NCI-H82 treated with DMSO at 0.1 percent for 48 hours (cell line): ENCODE measurements at regions not wholly inside any gene's neighbourhood (a gene's known extent, or its start where the extent isn't known, plus 50 kb on each side); places are given as distances from the start of the nearest gene placed in this dataset.
"Not testable (repeated sequence)": the region's sequence is repeated elsewhere in the genome, so short reads cannot be mapped to it uniquely, and the experiment has no call there.

Experiments
- DNase-seq: peaks from one replicate; lab custom pipeline; 2025; ENCODE audit not compliant: unreplicated experiment; lab: John Stamatoyannopoulos, UW

DNA sequence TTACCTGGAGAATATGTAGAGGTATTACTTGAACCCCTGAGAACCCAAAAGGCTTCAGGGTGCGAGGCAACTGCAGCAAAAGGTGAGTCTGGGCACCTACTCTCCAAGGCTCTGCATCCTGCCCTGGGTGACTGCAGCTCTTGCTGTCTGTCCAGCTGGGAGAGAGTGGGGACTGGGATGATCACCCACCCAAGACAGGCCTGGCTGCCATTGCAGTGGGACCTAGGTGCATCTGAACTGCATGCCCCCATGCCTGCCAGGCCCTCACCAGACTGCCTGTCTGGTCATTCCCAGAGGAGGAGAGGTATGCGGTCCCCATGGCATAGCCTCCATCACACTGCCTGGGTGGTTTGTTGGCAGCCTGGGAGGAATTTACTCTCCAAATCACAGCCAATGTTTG, 563.9 kb downstream of the TFAP2A start:
- DNase-seq, result no peak

DNA sequence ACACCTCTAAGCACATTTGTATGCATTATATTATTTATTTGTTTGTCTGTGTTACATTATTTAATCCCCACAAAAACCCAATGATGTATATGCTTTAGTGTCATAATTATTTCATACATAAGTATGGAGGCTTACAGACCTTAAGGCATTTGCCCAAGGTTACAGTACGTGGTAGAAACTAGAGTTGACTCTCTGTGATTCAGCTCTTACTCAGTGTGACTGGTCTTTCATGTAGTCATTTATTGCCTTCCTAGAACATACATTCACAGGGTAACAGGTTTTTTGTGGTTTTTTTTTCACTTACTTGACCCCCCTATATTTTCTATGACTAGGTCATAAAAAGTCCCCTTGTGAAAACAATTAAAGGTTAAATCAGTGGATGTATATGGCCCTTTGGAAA, 566.8 kb downstream of the TFAP2A start:
- DNase-seq, result no peak

DNA sequence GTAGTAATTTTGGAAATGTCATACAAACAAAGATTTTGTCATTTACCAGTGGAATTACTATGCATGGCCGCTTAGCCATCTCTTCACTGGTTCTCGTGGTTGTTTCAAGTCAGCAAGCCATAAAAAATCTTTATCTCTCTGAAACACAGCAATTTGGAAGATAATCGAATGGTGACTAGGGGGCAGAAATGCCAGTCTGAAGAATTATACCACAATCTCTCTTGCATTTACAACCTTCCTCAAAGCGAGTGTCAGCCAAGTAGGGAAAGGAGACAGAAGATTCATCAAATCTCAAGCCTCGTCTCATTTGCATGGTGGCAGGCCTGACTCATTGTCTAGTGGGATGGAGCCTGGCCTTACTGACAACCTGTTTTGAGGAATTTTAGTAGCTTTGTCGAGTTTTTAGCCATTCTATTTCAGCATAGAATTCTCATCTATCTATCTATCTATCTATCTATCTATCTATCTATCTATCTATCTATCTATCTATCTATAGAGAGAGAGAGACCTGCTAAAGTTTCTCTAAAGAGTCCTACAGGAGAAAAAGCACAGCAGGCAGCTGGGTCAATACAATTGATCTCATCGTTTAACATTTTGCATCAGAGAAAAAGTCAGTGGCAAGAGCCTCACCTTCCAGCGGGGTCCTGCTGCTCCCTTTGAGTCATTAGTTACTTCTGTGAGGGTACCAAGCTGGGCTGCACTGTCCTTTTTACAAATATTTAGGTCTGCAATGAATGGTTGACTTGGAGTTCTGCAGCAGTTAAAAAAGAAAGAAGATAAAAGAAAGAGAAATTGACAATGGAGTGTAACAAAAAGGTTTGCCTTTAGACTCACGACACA, 572.8 kb downstream of the TFAP2A start:
- no peak for DNase-seq

DNA sequence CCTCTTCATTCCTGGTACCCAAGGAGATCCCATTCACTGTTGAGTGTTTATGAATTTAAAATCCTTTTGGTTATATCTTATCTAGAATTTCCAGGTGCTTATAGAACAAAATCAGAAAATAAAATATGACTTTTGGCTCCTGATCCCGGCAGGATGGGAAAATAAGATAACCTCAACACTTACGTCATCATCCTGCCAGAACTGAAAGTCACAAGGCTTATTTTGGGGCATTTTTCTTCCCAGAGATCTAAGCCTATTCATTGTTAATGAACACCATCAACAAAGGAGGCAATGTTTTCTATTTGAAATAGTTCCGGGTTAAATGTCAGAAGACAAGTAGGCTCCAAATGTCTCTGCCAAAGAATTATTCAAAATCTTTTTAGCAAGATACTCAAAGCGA, 580.6 kb downstream of the TFAP2A start:
- no peak for DNase-seq

DNA sequence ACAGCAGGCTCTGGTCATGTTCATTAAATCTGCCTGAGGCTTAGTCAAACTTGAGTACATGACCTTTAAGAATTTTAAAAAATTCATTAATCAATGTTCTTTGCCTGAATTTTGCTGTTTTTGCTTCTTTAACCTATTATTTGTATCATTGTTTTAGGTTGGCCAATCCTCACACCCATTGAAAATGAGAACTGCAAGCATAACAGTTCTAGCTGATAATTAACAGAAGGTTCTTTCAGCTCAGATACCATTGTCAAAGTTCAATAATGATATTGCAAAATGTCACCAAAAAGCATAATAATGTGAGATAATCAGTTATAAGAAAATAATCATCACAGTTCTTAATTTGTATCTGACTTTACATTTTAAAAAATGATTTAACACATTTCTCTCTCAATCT, 583.1 kb downstream of the TFAP2A start:
- DNase-seq, result no peak

DNA sequence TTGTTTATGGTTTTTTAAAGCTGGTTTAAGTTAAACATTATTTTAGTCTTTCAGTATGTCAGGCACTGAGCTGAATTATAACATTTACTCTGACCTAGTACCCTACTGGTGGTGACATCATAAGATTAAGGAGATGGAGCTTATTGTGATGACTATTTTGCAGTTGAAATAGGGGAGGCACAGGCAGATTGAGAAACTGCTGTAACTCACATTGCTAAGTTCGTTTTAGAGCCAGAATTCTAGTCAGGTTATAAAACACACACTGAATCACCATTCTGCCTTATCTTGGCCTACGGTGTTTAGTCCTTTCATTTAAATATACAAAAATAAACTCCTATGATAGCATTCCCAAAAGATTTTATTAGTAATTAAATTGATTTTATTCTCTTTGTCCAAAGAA, 584.1 kb downstream of the TFAP2A start:
- no peak for DNase-seq

DNA sequence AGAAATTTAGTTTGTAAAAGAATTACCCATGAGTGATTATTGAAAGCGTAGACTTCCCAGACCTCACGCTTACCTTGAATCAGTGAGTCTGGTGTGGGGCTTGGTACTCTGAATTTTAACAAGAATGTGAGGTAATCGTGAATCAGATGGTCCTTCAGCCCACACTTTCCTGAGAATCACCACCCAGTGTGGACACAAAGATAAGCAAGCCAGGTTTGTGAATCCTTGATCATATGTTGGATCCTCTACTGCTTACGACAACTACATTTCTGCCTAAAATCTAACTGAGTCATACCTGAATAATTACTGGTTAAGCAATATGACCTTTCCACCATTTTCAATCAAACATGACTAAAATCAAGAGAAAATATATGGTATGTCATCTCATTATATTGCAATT, 589.3 kb downstream of the TFAP2A start:
- no peak for DNase-seq

DNA sequence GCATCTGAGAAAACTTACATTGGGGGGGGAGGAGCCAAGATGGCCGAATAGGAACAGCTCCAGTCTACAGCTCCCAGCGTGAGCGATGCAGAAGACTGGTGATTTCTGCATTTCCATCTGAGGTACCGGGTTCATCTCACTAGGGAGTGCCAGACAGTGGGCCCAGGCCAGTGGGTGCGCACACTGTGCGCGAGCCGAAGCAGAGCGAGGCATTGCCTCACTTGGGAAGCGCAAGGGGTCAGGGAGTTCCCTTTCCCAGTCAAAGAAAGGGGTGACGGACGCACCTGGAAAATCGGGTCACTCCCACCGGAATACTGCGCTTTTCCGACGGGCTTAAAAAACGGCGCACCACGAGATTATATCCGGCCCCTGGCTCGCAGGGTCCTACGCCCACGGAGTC, 604.1 kb downstream of the TFAP2A start:
- DNase-seq, result not testable (repeated sequence)

DNA sequence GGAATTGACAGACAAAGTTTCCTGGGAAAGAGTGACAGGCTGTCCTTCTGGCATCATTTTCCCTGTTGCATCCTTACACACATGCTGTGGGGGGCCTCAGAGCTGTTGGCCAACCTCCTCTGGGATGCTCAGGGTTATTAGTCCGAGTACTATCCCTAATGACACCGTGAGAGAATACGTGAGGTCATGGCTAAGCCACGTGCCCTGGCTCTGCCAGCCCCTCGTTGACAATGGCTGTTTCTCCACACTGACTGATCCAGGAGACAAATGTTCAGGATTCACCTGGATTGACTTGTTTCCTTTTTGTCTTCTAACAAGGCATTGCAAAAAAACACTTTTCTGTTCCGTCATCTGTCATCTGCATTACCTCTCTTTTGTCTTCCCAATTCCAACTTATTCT, 604.6 kb downstream of the TFAP2A start:
- no peak for DNase-seq

DNA sequence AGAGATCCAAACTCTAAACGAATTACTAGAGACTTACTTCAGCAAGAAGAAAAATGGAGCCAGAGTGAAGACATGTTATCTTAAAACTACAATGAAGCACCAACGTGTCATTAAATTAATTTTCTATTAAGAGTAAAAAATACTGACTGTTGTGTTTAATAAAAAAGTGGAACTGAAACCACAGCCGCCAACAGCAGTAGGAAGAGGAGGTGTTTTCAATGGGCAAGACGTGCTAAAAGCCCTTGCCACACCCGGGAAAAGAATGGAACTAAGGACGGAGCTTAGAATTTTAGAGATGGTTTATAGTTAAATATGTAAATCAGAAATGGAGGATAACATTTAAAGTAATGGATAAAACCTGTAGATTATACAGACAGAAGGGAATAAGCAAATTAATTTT, 608.7 kb downstream of the TFAP2A start:
- no peak for DNase-seq

DNA sequence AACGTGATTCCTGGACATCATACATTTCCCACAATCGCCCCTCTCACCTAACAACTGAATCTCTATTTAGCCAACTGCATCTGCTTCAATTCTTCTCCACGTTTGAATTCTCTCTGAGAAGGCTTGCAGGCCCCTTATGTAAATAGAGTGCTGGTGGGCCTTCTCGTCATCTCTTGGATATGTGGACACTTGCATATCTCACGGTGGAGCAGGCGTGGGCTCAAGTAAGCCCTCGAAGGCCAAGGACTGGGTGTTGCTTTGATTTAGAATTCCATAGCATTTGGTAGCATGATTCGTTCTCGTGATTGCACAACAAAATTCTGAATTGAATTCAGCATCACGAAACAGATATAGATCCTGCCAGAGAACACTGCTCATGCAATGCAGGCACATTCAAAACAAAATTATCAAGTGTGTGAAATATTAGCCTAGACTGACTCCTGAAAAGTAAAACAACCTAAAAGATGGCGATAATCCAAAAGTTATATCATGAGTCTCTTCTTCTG, 613.6 kb downstream of the TFAP2A start:
- DNase-seq, result no peak

DNA sequence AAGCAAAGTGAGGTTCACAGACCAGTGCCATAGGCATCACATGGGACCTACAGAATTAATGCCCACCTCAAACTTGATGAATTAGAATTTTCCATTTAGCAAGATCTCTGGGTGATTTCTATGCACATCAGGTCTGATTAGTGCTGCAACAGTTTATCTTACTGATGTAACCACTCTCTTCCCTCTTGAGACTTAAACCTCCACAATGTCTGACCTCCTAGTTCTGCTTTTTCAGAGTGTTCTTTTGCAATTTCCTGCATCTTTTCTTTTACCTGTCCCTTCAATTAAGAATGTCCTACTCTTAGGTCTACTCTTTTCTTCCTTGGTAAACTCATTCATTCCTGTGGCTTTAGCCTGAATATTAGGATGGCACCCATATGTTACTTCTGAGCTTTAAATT, 615.3 kb downstream of the TFAP2A start:
- no peak for DNase-seq

DNA sequence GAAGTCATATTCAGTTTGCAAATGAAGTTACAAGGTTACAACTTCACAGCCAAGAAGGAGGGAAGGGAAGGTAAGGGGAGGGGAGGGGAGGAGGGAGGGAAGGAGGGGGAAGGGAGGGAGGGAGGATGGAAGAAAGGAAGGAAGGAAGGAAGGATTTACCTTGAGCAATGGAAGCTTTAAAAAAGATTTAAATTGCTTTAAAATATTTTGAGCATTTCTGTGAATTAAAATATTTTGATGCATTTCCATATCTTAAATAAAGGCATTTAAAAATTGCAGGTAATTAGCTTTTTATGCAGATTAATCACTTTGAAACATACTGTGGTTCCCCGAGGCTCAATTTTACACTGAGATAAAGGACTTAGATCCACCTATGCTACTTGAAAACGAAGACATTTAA, 618.0 kb downstream of the TFAP2A start:
- DNase-seq, result no peak

DNA sequence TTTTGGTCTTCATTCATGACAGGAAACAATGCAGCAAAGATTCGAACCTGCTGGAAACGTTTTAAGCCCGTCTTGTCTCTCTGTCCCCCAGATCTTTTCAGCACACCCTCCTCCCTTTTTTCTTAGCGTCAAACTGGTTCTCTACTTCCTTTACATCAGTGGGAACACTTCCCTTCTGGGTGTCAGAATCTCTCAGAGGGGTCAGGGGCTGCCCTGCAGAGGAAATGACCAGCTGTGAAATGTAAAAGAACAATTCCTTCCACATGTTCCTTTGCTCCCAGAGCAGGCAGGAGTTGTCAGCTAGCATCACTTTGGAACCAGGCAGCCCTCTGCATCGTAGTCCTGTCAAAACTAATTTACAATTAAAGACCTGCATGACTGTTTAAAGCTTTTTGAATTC, 619.0 kb downstream of the TFAP2A start:
- DNase-seq, result no peak

DNA sequence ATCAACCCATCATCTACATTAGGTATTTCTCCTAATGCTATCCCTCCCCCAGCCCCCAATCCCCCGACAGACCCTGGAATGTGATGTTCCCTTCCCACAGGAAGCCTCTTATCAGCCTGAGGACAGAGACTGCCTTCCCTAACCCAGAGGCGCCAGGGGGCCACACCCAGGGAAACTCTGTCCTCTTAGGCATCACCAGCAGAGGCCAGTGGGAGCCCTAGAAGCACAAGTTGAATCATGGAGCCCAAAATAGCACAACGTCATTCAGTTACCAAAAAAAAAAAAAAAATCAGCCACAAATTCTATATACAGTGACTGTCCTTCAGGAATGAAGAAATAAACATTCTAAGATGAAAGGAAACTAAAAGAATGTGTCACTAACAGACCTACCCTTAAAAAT, 625.7 kb downstream of the TFAP2A start:
- DNase-seq, result no peak

DNA sequence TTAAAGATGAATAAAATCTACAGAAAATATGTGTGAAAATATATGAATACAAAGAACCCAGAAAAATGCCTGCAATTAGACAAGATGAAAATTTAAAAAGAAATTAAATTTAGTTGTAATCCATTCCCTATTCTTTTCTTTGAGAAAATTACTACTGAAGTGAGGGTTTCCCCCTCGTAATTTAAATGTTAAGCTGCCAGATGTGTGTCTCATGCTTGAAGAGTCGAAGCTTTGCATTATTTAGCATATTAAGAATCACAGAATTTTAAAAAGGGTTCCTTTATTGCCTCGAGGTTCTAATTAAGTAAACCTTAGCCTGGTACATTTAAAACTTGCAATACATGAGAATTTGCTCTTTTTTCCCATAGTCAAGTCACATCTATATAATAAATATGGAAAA, 630.1 kb downstream of the TFAP2A start:
- DNase-seq, result no peak

DNA sequence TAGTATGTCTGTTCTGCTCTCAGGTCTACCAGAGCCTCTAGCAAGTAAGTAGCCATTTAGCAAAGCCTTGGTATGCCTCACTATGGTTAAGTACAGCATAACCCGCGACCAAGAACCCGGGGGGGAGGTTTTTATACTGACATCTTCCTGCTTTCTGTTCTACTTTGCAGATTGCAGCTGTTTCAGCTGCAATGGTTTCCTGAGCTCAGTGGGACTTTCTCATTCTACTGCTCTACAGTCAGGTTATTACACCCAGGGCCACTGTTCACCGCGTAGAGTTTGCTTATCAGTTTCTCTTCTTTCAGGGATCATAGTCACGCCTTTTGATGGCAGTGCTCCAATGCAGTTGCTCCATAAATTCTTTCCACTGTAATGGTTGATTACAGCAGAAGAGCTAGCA, 631.3 kb downstream of the TFAP2A start:
- DNase-seq, result no peak

DNA sequence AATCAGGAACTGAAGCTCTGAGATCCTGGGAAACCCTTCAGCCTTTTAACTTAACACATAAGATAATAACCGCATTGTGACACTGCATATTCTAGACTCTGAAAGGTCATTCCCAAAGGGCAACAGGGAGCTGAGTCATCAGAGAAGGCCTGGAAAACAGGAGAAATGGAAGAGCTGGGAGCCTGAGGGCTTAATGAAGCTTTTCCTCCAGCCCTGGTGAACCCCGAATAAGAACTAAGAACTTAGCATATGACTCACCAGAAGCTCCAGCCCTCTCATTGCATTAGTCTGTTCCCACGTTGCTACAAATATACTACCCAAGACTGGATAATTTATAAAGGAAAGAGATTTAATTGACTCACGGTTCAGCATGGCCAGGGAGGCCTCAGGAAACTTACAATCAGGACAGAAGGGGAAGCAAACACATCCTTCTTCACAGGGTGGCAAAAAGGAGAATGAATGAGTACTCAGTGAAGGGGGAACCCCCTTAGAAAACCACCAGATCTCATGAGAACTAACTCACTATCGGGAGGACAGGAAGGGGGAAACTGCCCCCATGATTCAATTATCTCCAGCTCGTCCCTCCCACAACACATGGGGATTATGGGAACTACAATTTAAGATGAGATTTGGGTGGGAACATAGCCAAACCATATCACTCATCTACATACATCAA, 648.5 kb downstream of the TFAP2A start:
- DNase-seq, result no peak

DNA sequence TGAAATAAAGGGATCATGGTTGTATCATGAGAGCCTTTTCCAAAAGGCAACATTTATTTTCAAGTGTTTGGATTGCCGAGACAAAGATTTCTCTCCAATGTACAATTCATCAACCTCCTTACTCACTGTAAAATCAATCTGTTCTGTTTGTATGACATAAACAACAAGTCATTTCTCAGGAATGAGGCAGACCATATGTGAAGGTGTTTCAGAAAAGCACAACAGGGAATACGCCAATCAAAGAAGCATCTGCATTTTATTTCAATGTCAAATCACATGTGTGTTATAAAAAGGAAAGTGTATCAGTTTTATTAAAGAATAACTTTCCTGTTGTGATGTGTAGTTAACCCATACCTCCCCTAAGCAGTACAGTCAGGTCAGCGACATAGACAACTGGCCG, 653.7 kb downstream of the TFAP2A start:
- no peak for DNase-seq

DNA sequence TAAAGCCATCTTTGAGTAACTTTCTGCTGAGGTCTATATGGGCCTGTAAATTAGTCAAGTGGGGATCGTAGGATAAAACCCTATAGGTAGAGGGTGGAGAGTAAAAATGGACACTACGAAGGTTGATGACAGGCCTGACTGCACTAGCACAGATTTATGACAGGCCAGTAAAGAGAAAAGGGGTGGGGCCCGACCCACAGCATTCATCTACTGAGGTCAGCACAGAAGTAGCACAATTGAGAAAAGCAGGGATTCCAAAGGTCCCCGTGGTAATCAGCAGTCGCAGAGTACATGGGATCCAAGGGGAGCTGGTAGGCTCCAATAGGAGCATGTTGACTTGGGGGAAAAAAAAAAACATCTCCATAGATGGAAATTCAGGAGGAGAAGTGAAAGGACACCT, 660.4 kb downstream of the TFAP2A start:
- DNase-seq, result no peak

DNA sequence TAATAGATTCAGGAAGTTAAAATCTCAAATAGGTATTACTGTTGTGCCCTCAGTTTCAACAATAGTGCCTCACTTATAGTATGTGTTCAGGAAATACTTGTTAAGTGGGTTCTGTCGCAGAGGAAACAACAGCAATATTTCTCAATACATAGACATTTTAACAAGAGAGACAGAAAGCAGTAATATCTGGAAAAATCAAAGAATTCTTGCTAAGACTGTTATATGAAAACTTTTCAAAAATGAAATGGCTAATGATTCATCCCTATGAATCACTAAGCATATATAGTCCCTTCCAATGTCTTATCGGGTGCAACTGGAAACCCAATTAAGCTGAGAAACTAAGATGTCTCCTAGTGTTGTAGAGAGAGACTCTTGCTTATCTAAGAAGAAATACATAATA, 668.9 kb downstream of the TFAP2A start:
- no peak for DNase-seq

DNA sequence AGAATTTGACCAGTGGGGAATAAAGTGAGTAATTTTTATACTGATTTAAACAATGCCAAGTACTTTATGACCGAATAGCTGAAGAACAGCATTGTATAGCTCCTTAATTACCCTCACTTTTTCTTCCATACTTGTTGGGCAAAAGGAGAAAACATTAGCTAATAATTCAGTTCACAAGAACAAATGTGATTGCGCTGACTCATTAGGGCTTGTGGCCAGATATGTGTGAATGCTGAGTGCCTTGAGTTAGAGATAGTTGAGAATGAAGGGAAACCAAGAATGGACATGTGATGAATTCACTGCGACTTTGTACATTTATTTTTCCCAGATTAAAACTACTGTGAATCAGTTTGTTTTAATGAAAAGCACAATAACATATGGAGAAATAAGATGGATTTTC, 669.4 kb downstream of the TFAP2A start:
- no peak for DNase-seq

DNA sequence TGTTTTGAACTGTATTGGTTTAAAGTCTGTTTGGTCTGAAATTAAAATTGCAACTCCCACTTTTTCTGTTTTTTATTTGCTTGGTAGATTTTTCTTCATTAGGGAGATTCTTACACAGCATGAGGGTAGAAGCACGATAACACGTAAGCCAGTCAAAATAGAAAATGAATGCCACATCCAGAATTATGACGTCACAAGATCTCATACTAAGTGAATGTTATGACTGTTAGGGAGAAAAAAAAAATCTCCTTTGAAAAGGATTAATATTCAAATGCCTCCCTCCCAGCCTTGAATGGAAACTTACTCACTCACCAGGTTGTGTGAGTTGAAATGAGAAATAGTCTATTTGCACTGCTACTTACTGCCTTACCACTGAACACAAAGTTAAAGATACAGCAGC, 670.8 kb downstream of the TFAP2A start:
- DNase-seq, result no peak
